ENCODE measurements at regions not wholly inside any gene's neighbourhood (a gene's known extent, or its start where the extent isn't known, plus 50 kb on each side); places are given as distances from the start of the nearest gene placed in this dataset.

DNA sequence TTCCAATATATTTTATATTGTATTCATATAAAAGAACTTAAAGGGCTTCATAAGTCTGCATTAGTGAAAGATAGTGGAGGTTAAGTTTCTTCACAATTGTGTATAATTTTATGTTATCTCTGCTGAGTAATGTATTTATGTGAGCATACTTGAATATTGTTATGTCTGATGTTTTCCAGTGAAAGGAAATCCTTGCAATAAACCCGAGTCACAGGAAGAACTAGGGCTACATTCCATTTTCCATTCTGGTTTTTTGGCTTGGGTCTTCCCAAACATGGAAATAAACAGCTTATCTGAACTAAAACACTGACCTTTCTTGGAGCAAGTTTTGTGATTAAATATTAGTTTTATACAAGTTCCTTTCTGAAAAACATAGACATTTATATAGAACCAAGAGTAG, 231.3 kb upstream of the GPRIN3 start:
- no peak for TF ChIP-seq EP300 (IDR thresholded peaks at IDR 0.05)
- TF ChIP-seq, protein P1, sequence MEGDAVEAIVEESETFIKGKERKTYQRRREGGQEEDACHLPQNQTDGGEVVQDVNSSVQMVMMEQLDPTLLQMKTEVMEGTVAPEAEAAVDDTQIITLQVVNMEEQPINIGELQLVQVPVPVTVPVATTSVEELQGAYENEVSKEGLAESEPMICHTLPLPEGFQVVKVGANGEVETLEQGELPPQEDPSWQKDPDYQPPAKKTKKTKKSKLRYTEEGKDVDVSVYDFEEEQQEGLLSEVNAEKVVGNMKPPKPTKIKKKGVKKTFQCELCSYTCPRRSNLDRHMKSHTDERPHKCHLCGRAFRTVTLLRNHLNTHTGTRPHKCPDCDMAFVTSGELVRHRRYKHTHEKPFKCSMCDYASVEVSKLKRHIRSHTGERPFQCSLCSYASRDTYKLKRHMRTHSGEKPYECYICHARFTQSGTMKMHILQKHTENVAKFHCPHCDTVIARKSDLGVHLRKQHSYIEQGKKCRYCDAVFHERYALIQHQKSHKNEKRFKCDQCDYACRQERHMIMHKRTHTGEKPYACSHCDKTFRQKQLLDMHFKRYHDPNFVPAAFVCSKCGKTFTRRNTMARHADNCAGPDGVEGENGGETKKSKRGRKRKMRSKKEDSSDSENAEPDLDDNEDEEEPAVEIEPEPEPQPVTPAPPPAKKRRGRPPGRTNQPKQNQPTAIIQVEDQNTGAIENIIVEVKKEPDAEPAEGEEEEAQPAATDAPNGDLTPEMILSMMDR (IDR thresholded peaks at IDR 0.05), result no peak
- no peak for TF ChIP-seq POLR2A (IDR thresholded peaks at IDR 0.05)
- WGBS, 3 donors, result 2 to 23% (median 4%) methylated on average over 1 of the region's 1 CpG
- no peak overlapping the region for H3K27ac ChIP-seq
- no peaks in the 10 kb centered on the region for H3K27me3 ChIP-seq
- no peaks in the 10 kb centered on the region for H3K9me3 ChIP-seq
- no peaks in the 10 kb centered on the region for H3K36me3 ChIP-seq
- no peak overlapping the region for H3K4me3 ChIP-seq
- intact Hi-C loops (cut with DNase I), result no loop called here
- no peak for DNase-seq
- peaks cover 2% of the 10 kb centered on the region for H3K4me1 ChIP-seq (ENCODE audit: insufficient read depth)

DNA sequence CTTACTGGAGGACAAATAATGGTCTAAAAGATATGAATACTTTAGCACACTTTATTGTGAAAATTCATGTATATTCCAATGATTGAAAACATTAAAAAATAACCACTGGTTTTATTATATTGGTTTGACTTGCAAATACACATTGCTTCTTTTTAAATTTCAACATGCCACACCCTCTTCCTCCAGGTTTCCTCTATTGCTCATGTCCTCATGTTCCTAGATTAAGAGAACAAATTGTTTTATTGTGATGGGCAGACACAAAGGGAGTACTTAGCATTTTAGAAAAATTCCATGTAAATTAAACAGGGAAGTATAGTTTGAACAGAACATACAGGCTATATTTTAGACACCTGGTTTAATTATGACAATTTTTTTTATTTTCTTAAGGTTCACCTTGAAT, 230.6 kb upstream of the GPRIN3 start:
- DNase-seq, result no peak
- Histone ChIP-seq H3K27me3 (no peaks in the 10 kb centered on the region), H3K4me1 (ENCODE audit: insufficient read depth) (peaks cover 2% of the 10 kb centered on the region), H3K9me3 (no peaks in the 10 kb centered on the region), H3K4me3 (no peak overlapping the region), H3K27ac (no peak overlapping the region), H3K36me3 (no peaks in the 10 kb centered on the region)
- TF ChIP-seq, protein P1 (IDR thresholded peaks at IDR 0.05), result no peak
- TF ChIP-seq EP300 (IDR thresholded peaks at IDR 0.05), result no peak
- no peak for TF ChIP-seq POLR2A (IDR thresholded peaks at IDR 0.05)
- intact Hi-C loops (cut with DNase I), result no loop called here

DNA sequence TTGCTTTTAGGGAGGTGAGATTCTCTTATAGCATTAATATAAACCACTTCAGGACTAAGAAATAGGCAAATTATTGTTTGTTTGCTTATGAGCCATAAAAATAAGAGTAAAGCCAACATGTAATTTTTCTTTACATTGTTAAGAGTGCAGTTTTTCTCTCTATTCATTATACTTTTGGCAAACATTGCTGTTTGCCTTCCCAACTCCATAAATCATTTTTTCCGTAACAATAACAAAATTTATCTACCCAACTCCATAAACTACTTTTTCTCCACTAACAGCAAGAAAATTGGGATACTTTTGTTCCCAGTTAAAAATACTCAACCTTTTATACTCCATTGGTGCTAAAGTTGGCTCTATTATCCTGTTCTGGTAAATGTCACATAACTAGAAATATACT, 229.7 kb upstream of the GPRIN3 start:
- no peak overlapping the region for H3K27ac ChIP-seq
- 14 to 24% (median 19%) methylated on average over 1 of the region's 1 CpG for WGBS, 3 donors
- intact Hi-C loops (cut with DNase I), result no loop called here

DNA sequence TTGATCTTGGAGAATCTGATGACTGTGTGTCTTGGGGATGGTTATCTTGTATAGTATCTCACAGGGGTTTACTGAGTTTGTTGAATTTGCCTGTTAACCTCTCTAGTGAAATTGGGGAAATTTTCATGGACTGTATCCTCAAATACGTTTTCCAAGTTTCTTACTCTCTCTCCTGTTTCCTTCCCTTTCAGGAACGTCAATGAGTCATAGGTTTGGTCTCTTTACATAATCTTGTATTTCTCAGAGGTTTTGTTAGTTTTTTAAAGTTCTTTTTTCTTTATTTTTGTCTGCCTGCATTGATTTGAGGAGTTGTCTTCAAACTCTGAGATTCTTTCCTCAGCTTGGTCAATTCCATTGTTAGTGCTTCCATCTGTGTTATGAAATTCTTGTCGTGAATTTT, 227.7 kb upstream of the GPRIN3 start:
- 58 to 78% (median 58%) methylated on average over 3 of the region's 3 CpGs for WGBS, 3 donors
- intact Hi-C loops (cut with DNase I), result no loop called here
- Histone ChIP-seq H3K4me1 (ENCODE audit: insufficient read depth) (peaks cover 2% of the 10 kb centered on the region), H3K27me3 (no peaks in the 10 kb centered on the region), H3K4me3 (no peak overlapping the region), H3K36me3 (no peaks in the 10 kb centered on the region), H3K27ac (no peak overlapping the region), H3K9me3 (no peaks in the 10 kb centered on the region)
- TF ChIP-seq EP300 (IDR thresholded peaks at IDR 0.05) (no peak), POLR2A (IDR thresholded peaks at IDR 0.05) (no peak)
- TF ChIP-seq, protein P1 (IDR thresholded peaks at IDR 0.05), result no peak
- no peak for DNase-seq

More for the DNA sequence above, 229.7 kb upstream of the GPRIN3 start:
- H3K4me1 ChIP-seq (ENCODE audit: insufficient read depth), result peaks cover 2% of the 10 kb centered on the region
- H3K4me3 ChIP-seq, result no peak overlapping the region
- TF ChIP-seq, protein P1 (IDR thresholded peaks at IDR 0.05), result no peak
- TF ChIP-seq POLR2A (IDR thresholded peaks at IDR 0.05) (no peak), EP300 (IDR thresholded peaks at IDR 0.05) (no peak)
- no peaks in the 10 kb centered on the region for H3K9me3 ChIP-seq
- H3K27me3 ChIP-seq, result no peaks in the 10 kb centered on the region
- no peaks in the 10 kb centered on the region for H3K36me3 ChIP-seq
- DNase-seq, result no peak

DNA sequence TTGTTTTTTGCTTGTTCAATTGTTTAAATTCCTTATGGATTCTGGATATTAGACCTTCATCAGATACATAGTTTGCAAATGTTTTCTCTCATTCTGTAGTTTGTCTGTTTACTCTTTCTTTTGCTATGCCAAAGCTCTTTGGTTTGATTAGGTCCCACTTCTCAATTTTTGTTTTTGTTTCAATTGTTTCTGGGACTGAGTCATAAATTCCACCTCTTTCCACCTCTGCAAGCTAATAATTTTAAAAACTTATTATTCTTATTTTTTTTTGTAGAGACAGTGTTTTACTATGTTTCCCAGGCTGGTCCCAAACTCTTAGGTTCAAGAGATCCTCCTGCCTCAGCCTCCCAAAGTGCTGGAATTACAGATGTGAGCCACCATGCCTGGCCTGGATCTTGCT, 226.8 kb upstream of the GPRIN3 start:
- intact Hi-C loops (cut with DNase I), result no loop called here
- H3K27me3 ChIP-seq, result no peaks in the 10 kb centered on the region
- no peak for DNase-seq

More for the DNA sequence above, 226.8 kb upstream of the GPRIN3 start:
- Histone ChIP-seq H3K27ac (no peak overlapping the region), H3K36me3 (no peaks in the 10 kb centered on the region), H3K4me1 (ENCODE audit: insufficient read depth) (peaks cover under 1% of the 10 kb centered on the region), H3K9me3 (no peaks in the 10 kb centered on the region), H3K4me3 (no peak overlapping the region)
- TF ChIP-seq POLR2A (IDR thresholded peaks at IDR 0.05), result no peak
- TF ChIP-seq EP300 (IDR thresholded peaks at IDR 0.05), result no peak

All from ovary (tissue), 7 donors.